Hepatocyte (in vitro differentiated cells): ENCODE measurements at regions not wholly inside any gene's neighbourhood (a gene's known extent, or its start where the extent isn't known, plus 50 kb on each side); places are given as distances from the start of the nearest gene placed in this dataset.

Source experiments
- DNase-seq: peaks from one replicate; pipeline ENCODE4 v3.0.0-alpha.2; 2016; ENCODE audit warnings: low spot score
- H2AFZ ChIP-seq: fragments of 200-600 bp; sonication (generic); 2 replicates; pipeline ENCODE4 v1.6.0; 2016; ENCODE audit warnings: antibody characterized with exemption, mild to moderate bottlenecking
- H3K27ac ChIP-seq: fragments of 200-600 bp; sonication (generic); 2 replicates; pipeline ENCODE4 v1.5.1; 2016; ENCODE audit warnings: mild to moderate bottlenecking
- H3K27me3 ChIP-seq: fragments of 200-600 bp; sonication (generic); 2 replicates; pipeline ENCODE4 v1.6.1; 2016
- H3K36me3 ChIP-seq: fragments of 200-600 bp; sonication (generic); replicated peaks from 2 replicates; pipeline ENCODE4 v1.5.1; 2016; ENCODE audit warnings: low read depth; ENCODE audit not compliant: insufficient read depth
- H3K4me1 ChIP-seq: fragments of 200-600 bp; sonication (generic); 2 replicates; pipeline ENCODE4 v1.5.1; 2016; ENCODE audit warnings: mild to moderate bottlenecking, moderate library complexity; ENCODE audit not compliant: insufficient read depth
- H3K4me2 ChIP-seq: fragments of 200-600 bp; sonication (generic); 2 replicates; pipeline ENCODE4 v1.6.0; 2016
- H3K4me3 ChIP-seq: fragments of 200-600 bp; sonication (generic); 2 replicates; pipeline ENCODE4 v1.5.1; 2016; ENCODE audit warnings: mild to moderate bottlenecking
- H3K79me2 ChIP-seq: fragments of 200-600 bp; sonication (generic); 2 replicates; pipeline ENCODE4 v1.6.0; 2017; ENCODE audit warnings: mild to moderate bottlenecking
- H3K9me2 ChIP-seq: fragments of 200-600 bp; sonication (generic); replicated peaks from 2 replicates; pipeline ENCODE4 v1.6.0; 2017; ENCODE audit warnings: mild to moderate bottlenecking; ENCODE audit not compliant: insufficient read depth
- H3K9me3 ChIP-seq: fragments of 200-600 bp; sonication (generic); 2 replicates; pipeline ENCODE4 v1.5.1; 2016; ENCODE audit warnings: low read depth, mild to moderate bottlenecking
- H4K20me1 ChIP-seq: fragments of 200-600 bp; sonication (generic); 2 replicates; pipeline ENCODE4 v1.6.0; 2016; ENCODE audit warnings: mild to moderate bottlenecking; ENCODE audit not compliant: insufficient read depth, poor library complexity, severe bottlenecking
- CTCF ChIP-seq: fragments of 200-600 bp; sonication (generic); IDR thresholded peaks from 2 replicates; pipeline ENCODE4 v1.5.1; 2016; ENCODE audit warnings: antibody characterized with exemption, mild to moderate bottlenecking; ENCODE audit not compliant: poor library complexity
- EZH2 ChIP-seq: fragments of 200-600 bp; sonication (generic); IDR thresholded peaks from 2 replicates; pipeline ENCODE4 v1.6.1; 2016; ENCODE audit warnings: antibody characterized with exemption, mild to moderate bottlenecking, borderline replicate concordance
- EZH2phosphoT487 ChIP-seq: fragments of 200-600 bp; sonication (generic); IDR thresholded peaks from one replicate; pipeline ENCODE4 v1.6.1; 2018; ENCODE audit warnings: antibody characterized with exemption, mild to moderate bottlenecking, low read depth, moderate library complexity; ENCODE audit not compliant: unreplicated experiment, severe bottlenecking
- WGBS: methylation state at CpG from one replicate; pipeline ENCODE4 v1.1.6; 2016; ENCODE audit warnings: low lambda C conversion rate; ENCODE audit errors: missing lambda C conversion rate; 5-methylcytosine and 5-hydroxymethylcytosine counted together

GRCh38 chrX:13175056-13175455, 130.6 kb upstream of the FAM9C start:
- H3K4me2 ChIP-seq, result no peak overlapping the region
- 99% methylated on average over 2 of the region's 2 CpGs for WGBS

GRCh38 chrX:13170966-13171558, 126.6 kb upstream of the FAM9C start:
- WGBS, result 98% methylated on average over 2 of the region's 2 CpGs
- TF ChIP-seq EZH2phosphoT487 (no peak), CTCF (no peak)
- no peak for DNase-seq

More at GRCh38 chrX:13175056-13175455, 130.6 kb upstream of the FAM9C start:
- Histone ChIP-seq H3K79me2 (no peaks in the 10 kb centered on the region), H3K36me3 (no peaks in the 10 kb centered on the region), H2AFZ (no peak overlapping the region), H3K9me2 (no peaks in the 10 kb centered on the region), H3K27ac (no peak overlapping the region), H3K4me1 (no peaks in the 10 kb centered on the region), H4K20me1 (no peaks in the 10 kb centered on the region), H3K9me3 (no peaks in the 10 kb centered on the region), H3K4me3 (no peak overlapping the region), H3K27me3 (no peaks in the 10 kb centered on the region)
- no peak for DNase-seq
- TF ChIP-seq EZH2phosphoT487 (no peak), EZH2 (no peak), CTCF (no peak)

DNA sequence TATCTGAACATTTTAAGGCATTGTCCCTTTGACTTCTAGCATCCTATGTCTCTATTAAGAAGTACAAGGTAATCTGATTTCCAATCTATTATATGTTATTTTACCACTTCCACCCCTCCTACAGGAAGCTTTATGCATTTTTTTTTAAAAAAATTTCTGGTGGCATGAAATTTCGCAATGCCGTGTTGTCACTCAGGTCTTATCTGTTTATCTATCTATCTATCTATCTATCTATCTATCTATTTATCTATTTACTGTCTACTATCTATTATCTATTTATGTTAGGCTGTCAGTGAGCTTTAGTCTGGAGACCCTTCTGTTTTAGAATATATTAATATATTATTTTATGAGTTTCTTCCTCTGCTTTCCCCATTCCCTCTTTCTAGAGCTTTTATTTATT, 125.3 kb upstream of the FAM9C start:
- H3K9me3 ChIP-seq, result no peaks in the 10 kb centered on the region
- no peak overlapping the region for H3K27ac ChIP-seq
- H3K36me3 ChIP-seq, result no peaks in the 10 kb centered on the region
- no peaks in the 10 kb centered on the region for H3K79me2 ChIP-seq
- WGBS, result 96% methylated on average over 2 of the region's 2 CpGs
- H4K20me1 ChIP-seq, result no peaks in the 10 kb centered on the region
- no peaks in the 10 kb centered on the region for H3K9me2 ChIP-seq
- no peak overlapping the region for H3K4me3 ChIP-seq
- H3K27me3 ChIP-seq, result no peaks in the 10 kb centered on the region
- DNase-seq, result no peak
- no peak for TF ChIP-seq EZH2phosphoT487
- no peak for TF ChIP-seq EZH2
- TF ChIP-seq CTCF, result no peak
- H3K4me1 ChIP-seq, result peaks cover 20% of the 10 kb centered on the region
- no peak overlapping the region for H2AFZ ChIP-seq
- H3K4me2 ChIP-seq, result no peak overlapping the region

More at GRCh38 chrX:13170966-13171558, 126.6 kb upstream of the FAM9C start:
- no peaks in the 10 kb centered on the region for H3K79me2 ChIP-seq
- no peaks in the 10 kb centered on the region for H3K27me3 ChIP-seq
- no peaks in the 10 kb centered on the region for H3K9me3 ChIP-seq
- H3K27ac ChIP-seq, result no peak overlapping the region
- no peak overlapping the region for H3K4me2 ChIP-seq
- H3K4me1 ChIP-seq, result peaks cover 8% of the 10 kb centered on the region
- no peak overlapping the region for H3K4me3 ChIP-seq
- no peak overlapping the region for H2AFZ ChIP-seq
- no peaks in the 10 kb centered on the region for H3K9me2 ChIP-seq
- H4K20me1 ChIP-seq, result no peaks in the 10 kb centered on the region
- H3K36me3 ChIP-seq, result no peaks in the 10 kb centered on the region

DNA sequence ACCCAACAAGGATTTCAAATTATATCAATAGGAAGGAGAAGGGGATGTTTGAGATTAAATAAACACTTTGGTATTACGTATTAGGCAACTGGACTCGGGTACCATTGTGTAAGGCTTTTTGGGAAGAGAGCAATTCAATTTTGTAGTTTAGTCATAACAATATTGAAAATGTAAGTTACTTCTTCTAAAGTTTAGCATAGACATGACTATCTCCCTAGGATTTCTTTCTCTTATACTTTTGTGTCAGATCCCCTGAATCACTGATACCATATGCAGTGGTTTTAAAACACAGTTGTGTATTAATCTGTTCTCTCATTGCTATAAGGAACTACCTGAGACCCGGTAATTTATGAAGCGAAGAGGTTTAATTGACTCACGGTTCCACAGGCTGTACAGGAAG, 123.8 kb upstream of the FAM9C start:
- no peaks in the 10 kb centered on the region for H4K20me1 ChIP-seq
- no peak overlapping the region for H3K4me3 ChIP-seq
- no peaks in the 10 kb centered on the region for H3K79me2 ChIP-seq
- H3K27ac ChIP-seq, result peak overlapping the region; percentile 79
- H2AFZ ChIP-seq, result peak overlapping the region; percentile 29
- H3K9me2 ChIP-seq, result no peaks in the 10 kb centered on the region
- peak overlapping the region; percentile 40 for H3K4me2 ChIP-seq
- 89% methylated on average over 5 of the region's 5 CpGs for WGBS
- peaks cover 25% of the 10 kb centered on the region for H3K4me1 ChIP-seq
- no peaks in the 10 kb centered on the region for H3K36me3 ChIP-seq
- no peak for DNase-seq
- H3K27me3 ChIP-seq, result no peaks in the 10 kb centered on the region
- no peaks in the 10 kb centered on the region for H3K9me3 ChIP-seq
- TF ChIP-seq EZH2phosphoT487, result no peak
- no peak for TF ChIP-seq EZH2
- TF ChIP-seq CTCF, result no peak
